ENCODE measurements at regions not wholly inside any gene's neighbourhood (a gene's known extent, or its start where the extent isn't known, plus 50 kb on each side); places are given as distances from the start of the nearest gene placed in this dataset.
A peak's percentile ranks its signal among the peaks of the same experiment; 100 is the strongest.

GRCh38 chr2:239858179-239858578, 167.0 kb downstream of the NDUFA10 start:
- WGBS, 2 donors: 34 to 38% methylated on average over 5 of the region's 5 CpGs

GRCh38 chr2:239857591-239857990, 167.6 kb downstream of the NDUFA10 start:
- WGBS, 2 donors: 59 to 90% methylated on average over 1 of the region's 1 CpG
- H3K27ac ChIP-seq: no peak overlapping the region
- H3K4me3 ChIP-seq: no peak overlapping the region
- no peak for DNase-seq (ENCODE audit: low spot score in 2 of 2)
- H3K36me3 ChIP-seq: no peaks in the 10 kb centered on the region
- H3K27me3 ChIP-seq: no peaks in the 10 kb centered on the region
- peaks cover 0 to 4% (median 0%) of the 10 kb centered on the region in 4 donors for H3K4me1 ChIP-seq
- no peaks in the 10 kb centered on the region for H3K9me3 ChIP-seq
- TF ChIP-seq POLR2A (IDR thresholded peaks at IDR 0.05) (no peak), CTCF (IDR thresholded peaks at IDR 0.05) (no peak), EP300 (IDR thresholded peaks at IDR 0.05) (no peak)

More at GRCh38 chr2:239858179-239858578, 167.0 kb downstream of the NDUFA10 start:
- peak in 1 of 2 donors; percentile 3 for DNase-seq (ENCODE audit: low spot score in 2 of 2)
- H3K27me3 ChIP-seq: no peaks in the 10 kb centered on the region
- no peak overlapping the region for H3K27ac ChIP-seq
- no peaks in the 10 kb centered on the region for H3K9me3 ChIP-seq
- TF ChIP-seq CTCF (IDR thresholded peaks at IDR 0.05) (no peak), EP300 (IDR thresholded peaks at IDR 0.05) (peak in 1 of 2 donors; percentile 54), POLR2A (IDR thresholded peaks at IDR 0.05) (no peak)
- peaks cover 0 to 4% (median 0%) of the 10 kb centered on the region in 4 donors for H3K4me1 ChIP-seq
- H3K36me3 ChIP-seq: no peaks in the 10 kb centered on the region
- H3K4me3 ChIP-seq: no peak overlapping the region

- Histone ChIP-seq H3K36me3 (no peaks in the 10 kb centered on the region), H3K4me1 (peaks cover 0 to 4% (median 0%) of the 10 kb centered on the region in 4 donors), H3K27ac (no peak overlapping the region), H3K27me3 (no peaks in the 10 kb centered on the region), H3K4me3 (no peak overlapping the region), H3K9me3 (peaks cover 0 to 3% (median 0%) of the 10 kb centered on the region in 4 donors)
- TF ChIP-seq CTCF (IDR thresholded peaks at IDR 0.05) (no peak), EP300 (IDR thresholded peaks at IDR 0.05) (no peak), POLR2A (IDR thresholded peaks at IDR 0.05) (no peak)
- DNase-seq (ENCODE audit: low spot score in 2 of 2): peak in 1 of 2 donors; percentile 3
- WGBS, 2 donors: 87 to 96% methylated on average over 6 to 8 of the region's 8 CpGs
These were observed 168.4 kb downstream of the NDUFA10 start for GRCh38 chr2:239856620-239857285.

GRCh38 chr2:239855863-239856587, 169.1 kb downstream of the NDUFA10 start:
- Histone ChIP-seq H3K27ac (peak overlapping the region in 1 of 4 donors; percentile 75), H3K27me3 (no peaks in the 10 kb centered on the region), H3K36me3 (no peaks in the 10 kb centered on the region), H3K4me1 (peaks cover 0 to 4% (median 0%) of the 10 kb centered on the region in 4 donors), H3K9me3 (peaks cover 0 to 10% (median under 1%) of the 10 kb centered on the region in 4 donors), H3K4me3 (no peak overlapping the region)
- 84 to 90% methylated on average over 10 of the region's 10 CpGs for WGBS, 2 donors
- DNase-seq (ENCODE audit: low spot score in 2 of 2): peak; percentile 26 to 54
- no peak for TF ChIP-seq CTCF (IDR thresholded peaks at IDR 0.05)
- no peak for TF ChIP-seq POLR2A (IDR thresholded peaks at IDR 0.05)
- TF ChIP-seq EP300 (IDR thresholded peaks at IDR 0.05): no peak

GRCh38 chr2:239854596-239854995, 170.5 kb downstream of the NDUFA10 start:
- H3K27me3 ChIP-seq: no peaks in the 10 kb centered on the region
- no peak for DNase-seq (ENCODE audit: low spot score in 2 of 2)

More at GRCh38 chr2:239854596-239854995, 170.5 kb downstream of the NDUFA10 start:
- Histone ChIP-seq H3K27ac (no peak overlapping the region), H3K36me3 (no peaks in the 10 kb centered on the region), H3K9me3 (peaks cover 0 to 24% (median 5%) of the 10 kb centered on the region in 4 donors), H3K4me3 (no peak overlapping the region), H3K4me1 (peaks cover 0 to 4% (median 0%) of the 10 kb centered on the region in 4 donors)
- TF ChIP-seq POLR2A (IDR thresholded peaks at IDR 0.05): no peak
- TF ChIP-seq CTCF (IDR thresholded peaks at IDR 0.05): no peak
- TF ChIP-seq EP300 (IDR thresholded peaks at IDR 0.05): no peak
- WGBS, 2 donors: 90 to 95% methylated on average over 5 of the region's 5 CpGs

All from tibial nerve (tissue), 4 donors.